Osteocyte (in vitro differentiated cells): ENCODE measurements at regions not wholly inside any gene's neighbourhood (a gene's known extent, or its start where the extent isn't known, plus 50 kb on each side); places are given as distances from the start of the nearest gene placed in this dataset.

ENCODE experiments used
- DNase-seq: peaks from one replicate; pipeline ENCODE4 v3.0.0; 2021; ENCODE audit warnings: mixed read lengths; ENCODE audit not compliant: unreplicated experiment; ENCODE audit errors: extremely low spot score
- H3K27ac Mint-ChIP-seq: one replicate; pipeline ENCODE4 v1.8.0; 2021; ENCODE audit warnings: mild to moderate bottlenecking, mixed read lengths; ENCODE audit not compliant: unreplicated experiment
- H3K27me3 Mint-ChIP-seq: one replicate; pipeline ENCODE4 v1.8.0; 2021; ENCODE audit warnings: mixed read lengths; ENCODE audit not compliant: unreplicated experiment
- H3K36me3 Mint-ChIP-seq: one replicate; pipeline ENCODE4 v1.8.0; 2021; ENCODE audit warnings: mixed read lengths; ENCODE audit not compliant: unreplicated experiment
- H3K4me1 Mint-ChIP-seq: one replicate; pipeline ENCODE4 v1.8.0; 2021; ENCODE audit warnings: mixed read lengths; ENCODE audit not compliant: unreplicated experiment
- H3K4me3 Mint-ChIP-seq: one replicate; pipeline ENCODE4 v1.8.0; 2021; ENCODE audit warnings: mild to moderate bottlenecking, moderate library complexity, mixed read lengths; ENCODE audit not compliant: unreplicated experiment
- H3K9me3 Mint-ChIP-seq: one replicate; pipeline ENCODE4 v1.8.0; 2021; ENCODE audit warnings: mixed read lengths; ENCODE audit not compliant: unreplicated experiment
- TF ChIP-seq, protein P1 (sequence below): fragments of 200-600 bp; sonication (generic); IDR thresholded peaks from 2 replicates; pipeline ENCODE4 v1.5.0; 2021; ENCODE audit warnings: antibody characterized with exemption, mild to moderate bottlenecking, moderate library complexity

DNA sequence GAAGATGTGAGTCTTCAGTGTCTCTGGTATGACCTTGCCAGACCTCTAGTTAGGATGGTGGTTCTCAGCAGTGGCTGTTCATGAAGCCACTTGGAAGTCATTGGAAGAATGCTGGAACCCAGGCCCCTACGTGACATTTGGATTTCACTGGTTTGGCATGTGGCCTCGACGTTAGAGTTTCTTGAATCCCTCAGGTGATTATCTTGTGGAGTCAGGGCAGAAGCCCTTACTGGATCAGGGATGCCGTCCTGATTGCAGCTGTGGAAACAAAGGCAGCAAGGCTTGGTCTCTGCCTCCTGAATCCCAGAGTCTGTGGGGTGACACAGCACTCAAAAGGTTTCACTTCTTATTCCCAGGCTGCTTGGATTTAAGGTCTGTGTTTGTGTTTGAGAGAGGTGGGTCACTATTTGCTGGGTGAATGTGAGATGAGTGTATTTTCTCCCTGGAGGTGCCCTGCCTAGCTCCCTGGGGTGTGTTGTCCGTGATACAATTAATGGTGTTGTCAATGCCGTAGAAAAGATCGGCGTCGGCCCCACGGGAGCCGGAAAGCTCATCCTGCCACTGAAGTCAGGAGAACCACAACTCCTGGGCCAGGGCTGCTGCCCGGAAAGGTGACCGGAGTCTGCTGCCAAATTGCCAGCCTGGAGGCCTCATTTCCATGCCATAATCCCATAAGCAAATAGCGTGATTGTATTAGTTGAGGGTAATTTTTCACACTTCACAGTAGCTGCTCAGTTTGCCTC, 939.0 kb downstream of the BRD1 start:
- Mint-ChIP-seq H3K27me3 (no peaks in the 10 kb centered on the region), H3K4me3 (no peak overlapping the region), H3K9me3 (no peaks in the 10 kb centered on the region), H3K36me3 (no peaks in the 10 kb centered on the region), H3K4me1 (no peaks in the 10 kb centered on the region), H3K27ac (no peak overlapping the region)
- TF ChIP-seq, protein P1, sequence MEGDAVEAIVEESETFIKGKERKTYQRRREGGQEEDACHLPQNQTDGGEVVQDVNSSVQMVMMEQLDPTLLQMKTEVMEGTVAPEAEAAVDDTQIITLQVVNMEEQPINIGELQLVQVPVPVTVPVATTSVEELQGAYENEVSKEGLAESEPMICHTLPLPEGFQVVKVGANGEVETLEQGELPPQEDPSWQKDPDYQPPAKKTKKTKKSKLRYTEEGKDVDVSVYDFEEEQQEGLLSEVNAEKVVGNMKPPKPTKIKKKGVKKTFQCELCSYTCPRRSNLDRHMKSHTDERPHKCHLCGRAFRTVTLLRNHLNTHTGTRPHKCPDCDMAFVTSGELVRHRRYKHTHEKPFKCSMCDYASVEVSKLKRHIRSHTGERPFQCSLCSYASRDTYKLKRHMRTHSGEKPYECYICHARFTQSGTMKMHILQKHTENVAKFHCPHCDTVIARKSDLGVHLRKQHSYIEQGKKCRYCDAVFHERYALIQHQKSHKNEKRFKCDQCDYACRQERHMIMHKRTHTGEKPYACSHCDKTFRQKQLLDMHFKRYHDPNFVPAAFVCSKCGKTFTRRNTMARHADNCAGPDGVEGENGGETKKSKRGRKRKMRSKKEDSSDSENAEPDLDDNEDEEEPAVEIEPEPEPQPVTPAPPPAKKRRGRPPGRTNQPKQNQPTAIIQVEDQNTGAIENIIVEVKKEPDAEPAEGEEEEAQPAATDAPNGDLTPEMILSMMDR: no peak
- DNase-seq: peak; percentile 60

DNA sequence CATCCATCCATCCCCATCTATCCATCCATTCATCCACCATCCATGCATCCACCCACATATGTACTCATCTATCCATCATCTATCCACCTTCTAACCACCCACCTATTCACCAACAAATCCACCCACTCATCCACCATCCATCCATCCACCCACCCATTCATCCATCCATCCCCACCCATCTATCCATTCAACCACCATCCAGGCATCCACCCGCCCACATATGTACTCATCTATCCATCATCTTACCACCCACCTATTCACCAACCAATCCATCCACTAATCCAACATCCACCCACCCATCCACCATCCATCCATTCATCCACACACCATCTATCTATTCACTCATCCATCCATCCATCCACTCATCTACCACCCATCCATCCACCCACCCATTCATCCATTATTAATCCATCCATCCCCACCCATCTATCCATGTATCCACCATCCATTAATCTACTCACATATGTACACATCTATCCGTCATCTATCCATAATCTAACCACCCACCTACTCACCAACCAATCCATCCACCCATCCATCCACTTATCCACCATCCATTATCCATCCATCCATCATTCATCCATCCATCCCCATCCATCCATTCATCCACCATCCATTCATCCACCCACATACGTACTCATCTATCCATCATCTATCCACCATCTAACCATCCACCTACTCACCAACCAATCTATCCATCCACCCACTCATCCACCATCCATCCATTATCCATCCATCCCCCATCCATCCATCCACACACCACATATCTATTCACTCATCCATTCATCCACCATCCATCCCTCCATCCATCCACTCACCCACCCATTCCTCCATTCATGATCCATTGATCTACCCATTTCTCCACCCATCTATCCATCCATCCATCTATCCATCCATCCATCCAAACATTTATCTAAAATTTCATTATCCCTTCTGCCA, 940.0 kb downstream of the BRD1 start:
- Mint-ChIP-seq H3K27me3 (no peaks in the 10 kb centered on the region), H3K9me3 (no peaks in the 10 kb centered on the region), H3K36me3 (no peaks in the 10 kb centered on the region), H3K4me1 (no peaks in the 10 kb centered on the region), H3K4me3 (no peak overlapping the region), H3K27ac (no peak overlapping the region)
- DNase-seq: peak; percentile 34
- TF ChIP-seq, protein P1: no peak

DNA sequence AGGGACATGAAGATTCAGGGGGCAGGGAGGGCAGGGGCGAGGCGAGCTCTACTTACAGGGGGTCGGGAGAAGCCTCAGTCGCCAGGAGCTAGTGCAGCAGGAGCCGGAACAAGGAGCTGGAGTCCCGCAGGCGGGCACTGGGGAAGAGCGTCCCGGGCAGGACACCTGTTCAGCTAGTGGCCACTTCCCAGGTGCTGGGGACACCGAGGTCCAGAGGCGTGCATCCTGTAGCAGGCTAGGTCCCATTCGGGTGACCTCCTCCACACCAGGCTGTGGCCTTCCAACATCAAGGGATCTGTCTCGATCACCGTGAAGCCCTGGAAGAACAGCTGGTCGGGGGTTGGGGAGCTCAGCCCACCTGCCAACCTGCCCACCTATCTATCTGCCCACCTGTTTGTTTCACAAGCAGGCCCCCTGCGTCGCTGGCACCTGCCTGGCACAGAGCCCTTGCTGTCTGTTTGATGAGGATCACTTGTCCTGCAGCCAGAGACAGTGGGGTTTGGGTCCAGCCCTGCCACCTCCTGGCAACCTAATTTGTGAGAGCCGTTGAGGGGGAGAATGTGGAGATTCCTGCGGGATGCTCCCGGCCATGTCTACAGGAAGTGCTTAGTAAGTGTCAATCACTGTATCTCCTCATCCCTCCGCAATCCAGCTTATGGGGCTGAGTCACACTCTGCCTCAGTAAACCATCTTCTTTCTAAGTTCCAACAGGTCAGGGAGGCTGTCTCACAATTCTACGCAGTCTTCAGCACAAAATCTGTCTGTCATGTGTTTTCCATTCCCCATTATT, 940.9 kb downstream of the BRD1 start:
- TF ChIP-seq, protein P1: no peak
- H3K27me3 Mint-ChIP-seq: no peaks in the 10 kb centered on the region
- H3K36me3 Mint-ChIP-seq: no peaks in the 10 kb centered on the region
- no peak overlapping the region for H3K4me3 Mint-ChIP-seq
- DNase-seq: peak; percentile 79
- H3K9me3 Mint-ChIP-seq: no peaks in the 10 kb centered on the region
- no peaks in the 10 kb centered on the region for H3K4me1 Mint-ChIP-seq
- no peak overlapping the region for H3K27ac Mint-ChIP-seq

DNA sequence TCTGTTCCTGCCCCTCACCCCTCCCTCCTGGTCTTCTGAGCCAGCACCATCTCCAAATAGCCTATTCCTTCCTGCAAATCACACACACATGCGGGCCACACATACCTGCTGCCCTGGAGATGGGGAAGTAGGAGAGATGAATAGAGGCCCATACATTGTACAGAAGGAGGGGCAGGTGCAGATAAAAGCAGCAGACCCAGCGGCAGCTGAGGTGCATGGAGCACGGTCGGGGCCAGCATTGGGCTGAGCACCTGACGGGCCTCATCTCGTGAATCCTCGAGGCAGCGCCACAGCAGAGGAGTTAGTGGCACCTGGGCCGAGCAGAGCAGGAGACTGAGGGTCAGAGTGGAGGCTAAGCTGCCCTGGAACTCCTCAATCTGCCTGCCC, 941.8 kb downstream of the BRD1 start:
- TF ChIP-seq, protein P1: no peak

More for the DNA sequence above, 941.8 kb downstream of the BRD1 start:
- Mint-ChIP-seq H3K9me3 (no peaks in the 10 kb centered on the region), H3K36me3 (no peaks in the 10 kb centered on the region), H3K4me3 (no peak overlapping the region), H3K4me1 (no peaks in the 10 kb centered on the region), H3K27ac (no peak overlapping the region), H3K27me3 (no peaks in the 10 kb centered on the region)
- no peak for DNase-seq
